ENCODE measurements at regions not wholly inside any gene's neighbourhood (a gene's known extent, or its start where the extent isn't known, plus 50 kb on each side); places are given as distances from the start of the nearest gene placed in this dataset.

DNA sequence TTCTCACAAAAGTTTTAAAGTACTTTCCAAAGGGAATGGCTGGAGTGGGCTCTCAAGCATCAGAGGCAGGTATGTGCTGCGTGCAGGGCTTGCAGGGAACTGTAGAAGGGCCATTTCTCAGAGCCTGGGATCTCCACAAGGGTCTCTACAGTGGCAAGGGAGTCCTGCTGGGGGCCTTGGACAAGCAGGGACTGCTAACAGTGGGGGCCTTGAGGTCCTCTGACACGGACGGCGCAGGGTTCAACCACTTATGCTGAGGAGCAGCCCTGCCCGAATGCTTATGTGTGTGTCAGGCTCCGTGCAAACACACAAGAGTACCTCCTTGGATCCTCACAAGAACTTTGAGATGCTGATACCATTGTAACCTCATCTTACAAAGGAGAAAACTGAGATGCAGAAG lies 342.1 kb upstream of the COBL start:
- Mint-ChIP-seq H3K36me3 (ENCODE audit: low read depth) (no peaks in the 10 kb centered on the region), H3K27me3 (ENCODE audit: low read depth) (no peaks in the 10 kb centered on the region), H3K9me3 (ENCODE audit: insufficient read depth) (peaks cover 5% of the 10 kb centered on the region), H3K27ac (no peak overlapping the region), H3K4me1 (ENCODE audit: low read depth) (no peaks in the 10 kb centered on the region), H3K4me3 (no peak overlapping the region)
- ChIA-PET POLR2A (no interaction called here), CTCF (no interaction called here)
- ATAC-seq (no peak), DNase-seq (no peak)

- Mint-ChIP-seq H3K4me1 (ENCODE audit: low read depth) (no peaks in the 10 kb centered on the region), H3K9me3 (ENCODE audit: insufficient read depth) (no peaks in the 10 kb centered on the region), H3K36me3 (ENCODE audit: low read depth) (no peaks in the 10 kb centered on the region), H3K27ac (no peak overlapping the region), H3K27me3 (ENCODE audit: low read depth) (no peaks in the 10 kb centered on the region), H3K4me3 (no peak overlapping the region)
- DNase-seq = no peak
- no peak for ATAC-seq
- CTCF ChIA-PET = no interaction called here
- POLR2A ChIA-PET = no interaction called here
Observed at GRCh38 chr7:51647931-51648351, 331.3 kb upstream of the COBL start.

DNA sequence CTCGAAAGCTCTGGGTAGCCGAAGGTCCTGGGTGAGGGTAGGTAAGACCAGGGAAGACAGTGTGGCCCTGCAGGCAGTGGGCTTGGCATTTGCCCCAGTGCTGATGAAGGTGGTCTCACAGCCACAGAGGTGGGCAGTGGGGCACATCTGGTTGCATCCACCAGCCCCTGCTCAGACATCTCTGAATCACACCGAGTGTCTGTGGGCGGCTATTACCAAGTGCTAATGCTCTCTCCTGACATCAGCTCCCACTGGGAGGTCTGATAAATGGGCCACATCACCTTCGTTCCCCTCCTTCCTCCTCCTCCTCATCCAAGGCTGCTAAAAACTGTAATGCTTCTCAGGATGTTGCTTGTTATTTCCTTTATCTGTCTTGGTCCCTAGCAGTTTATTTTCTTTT lies 330.9 kb upstream of the COBL start:
- no peaks in the 10 kb centered on the region for H3K27me3 Mint-ChIP-seq (ENCODE audit: low read depth)
- POLR2A ChIA-PET = no interaction called here

DNA sequence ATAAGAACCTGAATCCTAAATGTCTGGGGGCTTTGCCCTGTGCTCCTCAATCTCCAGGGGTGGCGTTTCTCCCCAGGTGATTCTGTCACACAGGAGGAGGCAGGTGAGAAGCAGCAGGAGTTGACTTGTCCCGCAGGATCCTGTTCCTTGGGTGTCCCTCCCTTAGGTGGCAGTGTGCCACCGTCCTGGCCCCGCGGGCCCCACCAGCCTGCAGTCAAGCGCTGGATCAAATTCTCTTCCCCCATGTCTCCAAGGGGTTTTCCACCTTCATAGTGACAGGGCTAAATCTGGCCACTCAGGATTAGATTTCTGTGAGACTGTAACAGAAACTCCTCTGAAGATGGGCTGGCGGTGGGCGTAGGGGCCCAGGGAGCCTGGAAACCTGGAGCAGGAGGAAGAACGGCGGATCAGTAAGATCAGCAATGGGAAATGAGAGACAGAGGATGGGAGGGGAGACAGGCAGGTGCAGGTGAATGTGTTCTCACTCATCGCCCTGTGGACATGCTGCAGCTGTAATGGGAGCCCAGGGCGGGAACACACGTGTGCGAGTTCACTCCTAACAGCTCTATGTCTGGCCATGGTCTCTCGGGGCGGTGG lies 329.2 kb upstream of the COBL start:
- no peaks in the 10 kb centered on the region for H3K4me1 Mint-ChIP-seq (ENCODE audit: low read depth)
- H3K4me3 Mint-ChIP-seq = no peak overlapping the region
- no peak for DNase-seq
- POLR2A ChIA-PET = no interaction called here
- H3K27ac Mint-ChIP-seq = no peak overlapping the region
- CTCF ChIA-PET = no interaction called here
- ATAC-seq = no peak
- no peaks in the 10 kb centered on the region for H3K36me3 Mint-ChIP-seq (ENCODE audit: low read depth)
- no peaks in the 10 kb centered on the region for H3K27me3 Mint-ChIP-seq (ENCODE audit: low read depth)
- peaks cover 3% of the 10 kb centered on the region for H3K9me3 Mint-ChIP-seq (ENCODE audit: insufficient read depth)

More for the DNA sequence above, 330.9 kb upstream of the COBL start:
- no peak overlapping the region for H3K4me3 Mint-ChIP-seq
- H3K4me1 Mint-ChIP-seq (ENCODE audit: low read depth) = no peaks in the 10 kb centered on the region
- DNase-seq (no peak), ATAC-seq (no peak)
- H3K9me3 Mint-ChIP-seq (ENCODE audit: insufficient read depth) = peaks cover 3% of the 10 kb centered on the region
- CTCF ChIA-PET = no interaction called here
- no peak overlapping the region for H3K27ac Mint-ChIP-seq
- H3K36me3 Mint-ChIP-seq (ENCODE audit: low read depth) = no peaks in the 10 kb centered on the region

GRCh38 chr7:51645255-51645654 lies 328.6 kb upstream of the COBL start:
- peaks cover 3% of the 10 kb centered on the region for H3K9me3 Mint-ChIP-seq (ENCODE audit: insufficient read depth)
- DNase-seq (no peak), ATAC-seq (no peak)
- H3K36me3 Mint-ChIP-seq (ENCODE audit: low read depth) = no peaks in the 10 kb centered on the region
- H3K27me3 Mint-ChIP-seq (ENCODE audit: low read depth) = no peaks in the 10 kb centered on the region
- no peak overlapping the region for H3K4me3 Mint-ChIP-seq
- H3K4me1 Mint-ChIP-seq (ENCODE audit: low read depth) = no peaks in the 10 kb centered on the region
- no peak overlapping the region for H3K27ac Mint-ChIP-seq
- POLR2A ChIA-PET = no interaction called here
- CTCF ChIA-PET = no interaction called here

DNA sequence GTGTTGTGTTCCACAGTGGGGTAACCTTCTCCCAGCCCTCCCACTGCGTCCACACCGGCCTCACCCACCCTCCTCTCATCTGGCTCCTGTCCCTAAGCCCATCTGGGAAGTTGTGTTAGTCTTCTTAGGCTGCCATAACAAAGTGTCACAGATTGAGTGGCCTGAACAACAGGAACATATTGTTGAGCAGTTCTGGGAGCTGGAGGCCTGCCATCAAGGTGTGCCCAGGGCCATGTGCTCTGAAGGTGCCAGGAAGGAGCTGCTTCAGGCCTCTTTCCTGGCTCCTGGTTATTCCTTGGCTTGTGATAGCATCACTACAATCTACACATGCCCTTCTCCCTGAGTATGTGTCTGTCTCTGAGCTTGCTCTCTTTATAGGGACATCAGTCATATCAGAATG lies 327.6 kb upstream of the COBL start:
- H3K27me3 Mint-ChIP-seq (ENCODE audit: low read depth) = no peaks in the 10 kb centered on the region
- POLR2A ChIA-PET = no interaction called here
- no peak for ATAC-seq
- H3K27ac Mint-ChIP-seq = no peak overlapping the region
- no peak overlapping the region for H3K4me3 Mint-ChIP-seq
- CTCF ChIA-PET = no interaction called here
- H3K36me3 Mint-ChIP-seq (ENCODE audit: low read depth) = no peaks in the 10 kb centered on the region
- no peak for DNase-seq
- no peaks in the 10 kb centered on the region for H3K4me1 Mint-ChIP-seq (ENCODE audit: low read depth)
- peaks cover 3% of the 10 kb centered on the region for H3K9me3 Mint-ChIP-seq (ENCODE audit: insufficient read depth)

DNA sequence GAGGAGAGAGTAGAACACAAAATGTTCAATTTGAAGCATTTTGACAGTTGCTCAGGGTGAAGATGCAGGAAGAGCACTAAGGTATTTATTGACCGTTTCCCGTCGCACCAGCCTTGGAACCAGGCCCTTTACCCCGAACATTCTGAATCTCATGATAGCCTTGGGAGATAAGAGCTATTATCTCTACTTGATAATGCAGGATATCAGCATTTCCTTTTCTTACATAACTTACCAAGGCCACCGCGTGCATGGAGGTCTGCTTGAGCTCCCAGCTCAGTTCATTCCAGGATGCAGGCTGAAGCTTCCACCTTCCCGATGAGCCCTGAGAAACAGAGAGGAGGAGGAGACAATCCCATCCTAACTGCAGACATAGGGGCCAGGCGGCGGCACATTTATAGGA lies 324.2 kb upstream of the COBL start:
- no peak overlapping the region for H3K27ac Mint-ChIP-seq
- no peak overlapping the region for H3K4me3 Mint-ChIP-seq
- peaks cover 3% of the 10 kb centered on the region for H3K9me3 Mint-ChIP-seq (ENCODE audit: insufficient read depth)
- no peaks in the 10 kb centered on the region for H3K27me3 Mint-ChIP-seq (ENCODE audit: low read depth)
- ChIA-PET CTCF (no interaction called here), POLR2A (no interaction called here)
- no peak for ATAC-seq
- H3K4me1 Mint-ChIP-seq (ENCODE audit: low read depth) = no peaks in the 10 kb centered on the region
- no peaks in the 10 kb centered on the region for H3K36me3 Mint-ChIP-seq (ENCODE audit: low read depth)
- no peak for DNase-seq

- ChIA-PET POLR2A (no interaction called here), CTCF (no interaction called here)
- Mint-ChIP-seq H3K36me3 (ENCODE audit: low read depth) (no peaks in the 10 kb centered on the region), H3K4me1 (ENCODE audit: low read depth) (no peaks in the 10 kb centered on the region), H3K9me3 (ENCODE audit: insufficient read depth) (peaks cover 3% of the 10 kb centered on the region), H3K27ac (no peak overlapping the region), H3K4me3 (no peak overlapping the region), H3K27me3 (ENCODE audit: low read depth) (no peaks in the 10 kb centered on the region)
- DNase-seq = no peak
- ATAC-seq = no peak
Observed at GRCh38 chr7:51639661-51640334, 323.2 kb upstream of the COBL start.

DNA sequence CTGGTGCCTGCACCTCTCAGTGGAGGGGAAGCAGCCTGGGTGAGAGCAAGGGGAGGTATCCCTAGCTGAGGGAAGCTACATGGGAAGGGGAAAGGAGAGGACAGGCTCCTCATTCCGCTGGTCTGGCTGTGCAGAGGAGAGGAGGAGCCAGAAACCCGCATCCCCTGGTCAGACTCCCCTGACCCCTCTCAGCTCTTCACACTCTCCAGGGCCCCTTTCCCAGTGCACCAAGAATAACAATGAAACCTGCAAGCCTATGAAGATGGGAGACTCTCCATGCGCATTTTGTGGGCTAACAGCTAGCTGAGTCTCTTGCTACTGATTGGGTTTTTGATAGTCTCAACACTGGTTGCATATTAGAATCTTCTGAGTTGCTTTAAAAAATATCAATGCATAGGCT lies 319.9 kb upstream of the COBL start:
- H3K36me3 Mint-ChIP-seq (ENCODE audit: low read depth) = no peaks in the 10 kb centered on the region
- no peaks in the 10 kb centered on the region for H3K27me3 Mint-ChIP-seq (ENCODE audit: low read depth)
- ATAC-seq (no peak), DNase-seq (no peak)
- POLR2A ChIA-PET = no interaction called here
- H3K27ac Mint-ChIP-seq = no peak overlapping the region
- no peaks in the 10 kb centered on the region for H3K4me1 Mint-ChIP-seq (ENCODE audit: low read depth)
- CTCF ChIA-PET = no interaction called here
- no peak overlapping the region for H3K4me3 Mint-ChIP-seq
- H3K9me3 Mint-ChIP-seq (ENCODE audit: insufficient read depth) = no peaks in the 10 kb centered on the region

- Mint-ChIP-seq H3K27me3 (ENCODE audit: low read depth) (no peaks in the 10 kb centered on the region), H3K4me1 (ENCODE audit: low read depth) (no peaks in the 10 kb centered on the region), H3K36me3 (ENCODE audit: low read depth) (no peaks in the 10 kb centered on the region), H3K4me3 (no peak overlapping the region), H3K9me3 (ENCODE audit: insufficient read depth) (no peaks in the 10 kb centered on the region), H3K27ac (no peak overlapping the region)
- ChIA-PET CTCF (no interaction called here), POLR2A (no interaction called here)
- DNase-seq (no peak), ATAC-seq (no peak)
Observed at GRCh38 chr7:51635775-51636174, 319.2 kb upstream of the COBL start.

- Mint-ChIP-seq H3K9me3 (ENCODE audit: insufficient read depth) (no peaks in the 10 kb centered on the region), H3K36me3 (ENCODE audit: low read depth) (no peaks in the 10 kb centered on the region), H3K4me1 (ENCODE audit: low read depth) (no peaks in the 10 kb centered on the region), H3K27ac (no peak overlapping the region), H3K27me3 (ENCODE audit: low read depth) (no peaks in the 10 kb centered on the region), H3K4me3 (no peak overlapping the region)
- ChIA-PET POLR2A (no interaction called here), CTCF (no interaction called here)
- ATAC-seq (no peak), DNase-seq (no peak)
Observed at GRCh38 chr7:51634538-51634937, 317.9 kb upstream of the COBL start.

DNA sequence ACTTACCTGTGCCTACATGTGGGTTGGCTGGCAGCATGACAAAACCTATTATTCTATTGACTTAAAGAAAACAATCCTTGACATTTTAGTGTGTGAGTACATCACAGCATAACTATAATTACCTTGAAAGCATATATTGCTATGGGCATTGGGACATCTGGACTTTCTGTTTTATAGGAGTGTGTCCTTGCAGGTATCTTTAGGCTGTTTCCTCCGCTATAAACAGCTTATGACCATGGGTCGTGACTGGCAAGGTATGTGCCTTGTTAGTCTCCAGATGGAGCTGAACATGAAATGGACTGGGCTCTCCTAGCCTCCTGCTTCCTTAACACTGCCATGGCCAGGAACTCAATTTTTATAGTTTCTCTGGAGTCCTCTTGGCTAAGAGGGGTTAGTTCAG lies 317.4 kb upstream of the COBL start:
- Mint-ChIP-seq H3K9me3 (ENCODE audit: insufficient read depth) (no peaks in the 10 kb centered on the region), H3K4me3 (no peak overlapping the region), H3K4me1 (ENCODE audit: low read depth) (no peaks in the 10 kb centered on the region), H3K36me3 (ENCODE audit: low read depth) (no peaks in the 10 kb centered on the region), H3K27me3 (ENCODE audit: low read depth) (no peaks in the 10 kb centered on the region), H3K27ac (no peak overlapping the region)
- ChIA-PET POLR2A (no interaction called here), CTCF (no interaction called here)
- no peak for DNase-seq
- no peak for ATAC-seq

DNA sequence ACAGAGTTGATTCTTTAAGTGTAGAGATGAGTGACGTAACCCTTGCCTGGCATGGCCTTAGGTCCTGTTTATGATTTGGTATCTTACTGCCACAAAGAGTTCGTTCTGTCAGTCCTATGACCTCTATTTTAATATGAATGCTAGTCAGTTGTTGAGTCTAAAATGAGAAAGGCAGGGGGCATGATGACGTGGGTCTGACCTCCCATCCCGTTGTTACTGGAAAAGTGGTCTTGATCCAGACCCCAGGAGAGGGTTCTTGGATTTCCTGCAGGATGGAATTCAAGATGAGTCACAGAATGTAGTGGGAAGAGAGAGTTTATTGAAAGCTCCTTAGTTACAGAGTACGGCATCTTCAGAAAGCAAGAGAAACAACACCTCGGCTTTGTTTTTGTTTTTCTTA lies 317.0 kb upstream of the COBL start:
- no peak for ATAC-seq
- Mint-ChIP-seq H3K36me3 (ENCODE audit: low read depth) (no peaks in the 10 kb centered on the region), H3K27ac (no peak overlapping the region), H3K27me3 (ENCODE audit: low read depth) (no peaks in the 10 kb centered on the region), H3K4me3 (no peak overlapping the region), H3K9me3 (ENCODE audit: insufficient read depth) (no peaks in the 10 kb centered on the region), H3K4me1 (ENCODE audit: low read depth) (no peaks in the 10 kb centered on the region)
- DNase-seq = no peak
- ChIA-PET CTCF (no interaction called here), POLR2A (no interaction called here)

Data from activated CD8-positive, alpha-beta T cell treated with anti-CD3 and anti-CD28 coated beads, Interleukin-2, amount 10 ng/mL, durations not matched to agents 7 days and 5 days (primary cell).